IPS-18c (cell line): ENCODE measurements at regions not wholly inside any gene's neighbourhood (a gene's known extent, or its start where the extent isn't known, plus 50 kb on each side); places are given as distances from the start of the nearest gene placed in this dataset.
"Not testable (repeated sequence)": the region's sequence is repeated elsewhere in the genome, so short reads cannot be mapped to it uniquely, and the experiment has no call there.

Source experiments
- H3K4me3 ChIP-seq: 2 replicates; pipeline ENCODE4 v1.7.0; 2013; ENCODE audit warnings: low read depth, mild to moderate bottlenecking, low read length, moderate library complexity; ENCODE audit not compliant: insufficient read depth
- H3K9me3 ChIP-seq: one replicate; pipeline ENCODE4 v1.6.1; 2013; ENCODE audit warnings: mild to moderate bottlenecking, low read length, moderate library complexity; ENCODE audit not compliant: control insufficient read depth, insufficient read depth

DNA sequence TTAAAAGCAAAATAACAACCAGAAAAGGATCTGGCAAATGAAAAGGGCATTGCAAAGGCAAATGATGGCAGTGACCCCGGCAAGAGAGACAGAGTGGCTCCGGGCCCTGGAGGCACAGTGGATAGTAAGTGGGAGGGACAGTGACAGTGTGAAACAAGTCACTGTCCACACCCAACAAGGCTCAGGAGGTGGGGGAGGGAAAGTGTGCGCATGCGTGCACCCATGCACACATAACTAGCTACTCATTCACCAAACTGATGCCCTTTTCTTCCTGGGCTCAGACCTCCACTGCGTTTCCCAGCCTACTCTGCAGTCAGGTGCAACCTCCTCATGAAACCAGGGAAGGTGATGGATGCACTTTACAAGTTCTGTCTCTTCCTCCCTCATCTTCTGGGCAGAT, 108.4 kb downstream of the SHANK2 start:
- Histone ChIP-seq H3K4me3 (no peak overlapping the region), H3K9me3 (no peaks in the 10 kb centered on the region)

DNA sequence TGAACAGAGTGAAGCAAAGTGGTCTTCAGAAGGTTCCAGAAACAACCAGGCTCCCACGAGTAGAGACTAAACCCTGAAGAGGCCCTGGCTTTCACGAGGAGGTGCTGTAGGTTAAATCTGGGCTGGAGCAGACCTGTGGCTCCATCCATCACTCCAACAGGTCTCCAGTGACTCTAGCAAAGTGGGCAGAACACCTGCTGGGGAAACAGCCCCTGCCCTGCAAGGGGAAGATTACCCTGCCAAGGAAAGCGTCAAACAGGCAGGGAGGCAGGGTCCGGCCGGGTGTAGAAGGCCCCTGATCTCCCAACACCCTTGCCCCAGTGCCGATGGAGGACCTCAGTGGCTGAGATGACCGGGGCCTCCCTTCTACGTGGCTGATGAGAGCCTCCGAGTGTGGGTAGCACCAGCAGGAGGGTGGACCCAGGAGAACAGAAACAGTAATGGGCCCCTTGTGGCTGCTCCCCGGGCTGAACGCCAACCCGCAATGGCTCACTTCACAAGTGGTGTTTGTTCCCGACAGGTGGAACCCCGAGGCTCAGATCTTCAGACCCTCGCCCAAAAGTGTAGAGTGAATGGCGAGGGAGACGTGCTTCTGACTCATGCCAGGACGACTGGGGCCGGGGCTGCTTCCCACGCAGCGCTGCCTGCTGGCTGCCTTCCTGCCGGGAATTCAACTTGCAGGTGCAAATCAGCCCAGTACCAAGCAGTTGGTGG, 112.0 kb downstream of the SHANK2 start:
- H3K9me3 ChIP-seq = no peaks in the 10 kb centered on the region
- H3K4me3 ChIP-seq = no peak overlapping the region

DNA sequence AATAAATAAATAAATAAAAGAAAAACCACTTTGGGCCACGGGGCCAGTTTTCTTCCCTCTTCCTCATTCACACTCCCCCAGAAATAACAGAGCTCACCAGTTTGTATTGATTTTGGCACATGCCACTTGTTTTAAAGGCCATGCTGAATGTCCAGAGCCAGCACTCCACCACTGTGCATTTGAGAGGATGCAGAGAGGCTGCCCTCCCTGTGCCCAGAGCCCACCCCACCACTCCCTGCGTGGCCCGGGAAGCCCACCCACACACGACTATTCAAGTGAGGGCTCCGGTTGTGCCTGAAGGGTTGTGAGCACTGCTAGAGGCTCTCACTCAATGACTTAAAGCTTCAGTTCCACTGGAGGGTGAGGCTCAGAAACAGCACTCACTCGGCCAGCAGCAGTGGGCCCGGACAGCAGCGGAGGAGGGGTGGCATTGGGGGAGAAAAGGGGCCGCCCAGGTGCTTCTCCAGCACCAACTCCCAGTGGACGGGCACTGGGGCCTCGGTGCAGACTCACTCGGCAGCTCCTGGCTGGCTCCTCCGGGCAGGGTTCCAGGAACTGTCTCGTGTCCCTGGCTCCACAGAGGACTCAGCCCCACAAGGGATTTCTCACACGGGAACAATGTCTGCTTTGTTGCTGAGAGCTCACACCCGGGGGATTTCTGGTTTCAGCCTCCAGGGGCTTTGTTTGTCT, 112.7 kb downstream of the SHANK2 start:
- no peaks in the 10 kb centered on the region for H3K9me3 ChIP-seq
- H3K4me3 ChIP-seq = no peak overlapping the region

GRCh38 chr11:71138737-71139425, 113.5 kb downstream of the SHANK2 start:
- no peaks in the 10 kb centered on the region for H3K9me3 ChIP-seq

GRCh38 chr11:71137376-71137775, 115.0 kb downstream of the SHANK2 start:
- Histone ChIP-seq H3K4me3 (no peak overlapping the region), H3K9me3 (no peaks in the 10 kb centered on the region)

More at GRCh38 chr11:71138737-71139425, 113.5 kb downstream of the SHANK2 start:
- no peak overlapping the region for H3K4me3 ChIP-seq

GRCh38 chr11:71136095-71136845, 116.1 kb downstream of the SHANK2 start:
- H3K9me3 ChIP-seq = no peaks in the 10 kb centered on the region
- no peak overlapping the region for H3K4me3 ChIP-seq

- no peak overlapping the region for H3K4me3 ChIP-seq
Measured at GRCh38 chr11:71135112-71135511, 117.3 kb downstream of the SHANK2 start.

DNA sequence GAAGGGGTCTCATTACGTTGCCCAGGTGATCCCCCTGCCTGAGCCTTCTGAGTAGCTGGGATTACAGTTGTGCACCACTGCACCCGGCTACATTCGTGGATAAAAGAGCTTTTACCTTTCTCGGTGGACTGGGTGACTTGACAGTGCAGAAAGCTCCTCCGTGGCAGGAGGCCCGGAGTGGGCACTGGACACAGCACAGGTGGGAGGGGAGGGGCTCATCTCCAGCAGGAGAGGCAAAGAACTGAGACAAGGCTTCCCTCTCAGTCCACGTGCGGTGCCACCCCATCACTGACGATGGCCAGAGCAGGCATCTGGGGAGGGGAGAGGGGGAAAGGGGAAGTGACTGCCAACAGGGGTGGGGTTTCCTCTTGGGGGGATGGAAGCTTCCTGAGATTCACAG, 118.4 kb downstream of the SHANK2 start:
- H3K4me3 ChIP-seq = no peak overlapping the region
- H3K9me3 ChIP-seq = no peaks in the 10 kb centered on the region

More at GRCh38 chr11:71135112-71135511, 117.3 kb downstream of the SHANK2 start:
- H3K9me3 ChIP-seq = no peaks in the 10 kb centered on the region

DNA sequence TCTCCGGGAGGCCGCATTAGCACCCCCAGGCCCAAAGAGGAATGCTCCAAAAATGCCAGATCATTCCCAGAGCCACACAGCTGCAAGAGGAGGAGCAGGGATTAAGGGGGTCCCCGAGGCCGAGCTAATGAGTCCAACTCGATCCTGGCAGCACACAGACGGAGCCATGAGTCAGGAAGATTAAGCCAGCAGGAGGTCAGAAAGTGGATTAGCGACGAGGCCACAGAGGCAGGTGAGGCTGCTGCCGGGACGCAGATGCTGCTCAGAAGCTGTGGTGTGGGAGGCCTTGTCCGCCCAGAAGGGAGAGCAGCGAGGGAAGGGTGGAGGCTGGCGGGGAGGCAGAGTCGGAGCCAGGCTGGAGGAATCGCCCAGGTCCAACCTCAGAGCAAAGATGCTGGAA, 120.5 kb downstream of the SHANK2 start:
- Histone ChIP-seq H3K4me3 (no peak overlapping the region), H3K9me3 (no peaks in the 10 kb centered on the region)

DNA sequence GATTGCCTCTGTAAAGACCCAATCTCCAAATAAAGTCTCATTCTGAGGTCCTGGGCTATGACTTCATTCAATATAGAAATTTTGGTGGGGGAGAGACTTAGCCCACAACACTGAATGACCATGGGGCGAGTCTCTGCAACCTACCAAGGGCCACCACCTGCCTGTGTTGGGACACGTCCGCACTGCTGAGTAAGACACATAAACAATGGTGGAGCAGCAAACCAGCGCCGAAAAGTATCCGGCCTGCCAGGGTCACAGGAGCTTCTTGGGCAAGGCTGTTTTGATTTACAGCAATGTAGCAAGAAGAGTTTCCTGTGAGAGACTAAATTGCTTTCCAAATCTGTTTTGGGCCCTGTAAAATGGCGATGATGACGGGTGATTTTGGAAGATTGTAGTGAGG, 122.3 kb downstream of the SHANK2 start:
- Histone ChIP-seq H3K9me3 (no peaks in the 10 kb centered on the region), H3K4me3 (no peak overlapping the region)

- no peaks in the 10 kb centered on the region for H3K9me3 ChIP-seq
- no peak overlapping the region for H3K4me3 ChIP-seq
Measured at GRCh38 chr11:71129624-71130023, 122.8 kb downstream of the SHANK2 start.

GRCh38 chr11:71127806-71128205, 124.6 kb downstream of the SHANK2 start:
- no peaks in the 10 kb centered on the region for H3K9me3 ChIP-seq
- H3K4me3 ChIP-seq = no peak overlapping the region

GRCh38 chr11:71126401-71126800, 126.0 kb downstream of the SHANK2 start:
- H3K9me3 ChIP-seq, H3K4me3 ChIP-seq: not testable (repeated sequence)

DNA sequence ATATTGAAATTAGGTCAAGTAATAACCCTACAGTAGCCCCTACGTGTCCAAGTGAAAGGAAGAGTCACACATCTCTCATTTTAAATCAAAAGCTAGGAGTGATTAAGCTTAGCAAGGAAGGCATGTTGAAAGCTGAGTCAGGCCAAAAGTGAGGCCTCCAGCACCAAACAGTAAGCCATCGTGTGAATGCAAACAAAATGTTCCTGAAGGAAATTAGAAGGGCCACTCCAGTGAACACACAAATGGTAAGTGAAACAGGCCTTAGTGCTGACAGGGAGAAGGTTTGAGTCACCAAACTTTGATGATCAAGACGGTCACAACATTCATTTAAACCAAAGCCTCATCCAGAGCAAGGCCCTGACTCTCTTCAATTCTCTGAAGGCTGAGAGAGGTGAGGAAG, 127.2 kb downstream of the SHANK2 start:
- Histone ChIP-seq H3K4me3 (no peak overlapping the region), H3K9me3 (no peaks in the 10 kb centered on the region)

- H3K9me3 ChIP-seq = no peaks in the 10 kb centered on the region
Measured at GRCh38 chr11:71124127-71124526, 128.2 kb downstream of the SHANK2 start.

DNA sequence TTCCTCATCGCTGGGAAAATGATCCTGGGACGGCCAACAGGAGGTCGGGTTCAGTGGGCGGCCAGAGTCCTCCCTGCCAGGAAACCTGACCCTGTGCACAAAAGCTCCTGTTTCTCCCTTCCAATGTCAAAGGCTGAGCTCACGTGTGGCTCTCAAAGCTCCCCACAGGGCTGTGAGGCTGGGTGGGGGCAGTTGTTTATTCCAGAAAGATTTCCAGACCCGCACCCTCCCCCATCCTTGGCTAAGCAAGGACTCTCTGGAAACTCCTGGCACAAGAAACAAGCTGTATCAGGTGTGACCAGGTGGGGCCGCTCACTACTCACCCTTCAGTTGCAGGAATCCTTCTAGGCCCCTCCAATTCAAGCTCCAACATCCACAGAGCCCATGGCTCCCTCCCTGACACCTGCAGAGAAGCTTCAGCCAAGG, 131.9 kb downstream of the SHANK2 start:
- no peaks in the 10 kb centered on the region for H3K9me3 ChIP-seq
- H3K4me3 ChIP-seq = no peak overlapping the region

More at GRCh38 chr11:71124127-71124526, 128.2 kb downstream of the SHANK2 start:
- H3K4me3 ChIP-seq = no peak overlapping the region

GRCh38 chr11:71119656-71120269, 132.6 kb downstream of the SHANK2 start:
- no peaks in the 10 kb centered on the region for H3K9me3 ChIP-seq
- no peak overlapping the region for H3K4me3 ChIP-seq
